Testis (tissue), 2 donors: ENCODE measurements at regions not wholly inside any gene's neighbourhood (a gene's known extent, or its start where the extent isn't known, plus 50 kb on each side); places are given as distances from the start of the nearest gene placed in this dataset.

Source experiments
- POLR2A ChIP-seq: fragments of 450-650 bp; IDR thresholded peaks from one replicate; pipeline ENCODE4 v1.6.1; 2017; ENCODE audit warnings: antibody characterized with exemption, mild to moderate bottlenecking, moderate library complexity
- TF ChIP-seq, protein P1 (sequence below), 3 experiments: fragments of 450-650 bp in 2 of 3; fragments of 200-600 bp in 1 of 3; sonication (generic) in 1 of 3; IDR thresholded peaks; one replicate each; pipeline ENCODE4 v1.5.1; 2016 to 2019; ENCODE audit warnings: antibody characterized with exemption in 3 of 3, mild to moderate bottlenecking in 2 of 3, moderate library complexity in 1 of 3

DNA sequence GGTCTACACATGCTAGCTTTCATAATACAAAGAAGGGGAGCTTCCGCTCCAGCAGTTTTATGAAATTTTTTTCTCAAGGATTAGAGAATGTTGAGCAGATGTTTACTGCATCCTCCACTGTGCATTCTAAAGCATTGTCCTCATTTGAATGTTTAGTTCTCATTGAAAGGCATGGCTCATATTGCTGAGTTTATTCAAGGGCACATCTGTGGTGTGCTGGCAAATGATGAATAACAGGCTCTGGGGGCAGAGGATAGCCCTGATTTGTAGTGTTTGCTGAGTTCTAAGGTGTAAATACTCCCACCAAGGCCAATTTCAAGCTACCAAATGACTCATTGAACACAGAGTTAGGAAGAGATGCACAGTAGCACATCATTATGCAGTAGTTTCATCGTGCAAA is 303.2 kb upstream of the FAM78B start:
- TF ChIP-seq, protein P1, sequence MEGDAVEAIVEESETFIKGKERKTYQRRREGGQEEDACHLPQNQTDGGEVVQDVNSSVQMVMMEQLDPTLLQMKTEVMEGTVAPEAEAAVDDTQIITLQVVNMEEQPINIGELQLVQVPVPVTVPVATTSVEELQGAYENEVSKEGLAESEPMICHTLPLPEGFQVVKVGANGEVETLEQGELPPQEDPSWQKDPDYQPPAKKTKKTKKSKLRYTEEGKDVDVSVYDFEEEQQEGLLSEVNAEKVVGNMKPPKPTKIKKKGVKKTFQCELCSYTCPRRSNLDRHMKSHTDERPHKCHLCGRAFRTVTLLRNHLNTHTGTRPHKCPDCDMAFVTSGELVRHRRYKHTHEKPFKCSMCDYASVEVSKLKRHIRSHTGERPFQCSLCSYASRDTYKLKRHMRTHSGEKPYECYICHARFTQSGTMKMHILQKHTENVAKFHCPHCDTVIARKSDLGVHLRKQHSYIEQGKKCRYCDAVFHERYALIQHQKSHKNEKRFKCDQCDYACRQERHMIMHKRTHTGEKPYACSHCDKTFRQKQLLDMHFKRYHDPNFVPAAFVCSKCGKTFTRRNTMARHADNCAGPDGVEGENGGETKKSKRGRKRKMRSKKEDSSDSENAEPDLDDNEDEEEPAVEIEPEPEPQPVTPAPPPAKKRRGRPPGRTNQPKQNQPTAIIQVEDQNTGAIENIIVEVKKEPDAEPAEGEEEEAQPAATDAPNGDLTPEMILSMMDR (IDR thresholded peaks at IDR 0.05): no peak
- no peak for TF ChIP-seq POLR2A
